GM23338 (cell line): ENCODE measurements at regions not wholly inside any gene's neighbourhood (a gene's known extent, or its start where the extent isn't known, plus 50 kb on each side); places are given as distances from the start of the nearest gene placed in this dataset.

Experiments used
- ATAC-seq: fragments of 200-7000 bp; cut with Tn5 transposase; 3 replicates; pipeline ENCODE4 v1.9.1; 2020
- DNase-seq: peaks from one replicate; pipeline ENCODE4 v3.0.0-alpha.2; 2015; ENCODE audit warnings: low spot score
- H2AFZ ChIP-seq: fragments of 200-600 bp; sonication (generic); 2 replicates; pipeline ENCODE4 v1.8.0; 2016; ENCODE audit warnings: antibody characterized with exemption, mild to moderate bottlenecking, moderate library complexity
- H3F3A ChIP-seq: fragments of 200-600 bp; sonication (generic); replicated peaks from 2 replicates; pipeline ENCODE4 v1.8.0; 2017; ENCODE audit warnings: antibody characterized with exemption, mixed run types, low read depth
- H3K27ac ChIP-seq: fragments of 200-600 bp; sonication (generic); 2 replicates; pipeline ENCODE4 v1.6.1; 2016; ENCODE audit warnings: low read depth
- H3K27me3 ChIP-seq: fragments of 200-600 bp; sonication (generic); 2 replicates; pipeline ENCODE4 v1.8.0; 2016; ENCODE audit warnings: mild to moderate bottlenecking, mixed run types, moderate library complexity; ENCODE audit not compliant: insufficient read depth
- H3K36me3 ChIP-seq: fragments of 200-600 bp; sonication (generic); 2 replicates; pipeline ENCODE4 v1.8.0; 2016; ENCODE audit warnings: mild to moderate bottlenecking; ENCODE audit not compliant: insufficient read depth
- H3K4me1 ChIP-seq: fragments of 200-600 bp; sonication (generic); 2 replicates; pipeline ENCODE4 v1.8.0; 2016; ENCODE audit warnings: mild to moderate bottlenecking, moderate library complexity; ENCODE audit not compliant: insufficient read depth
- H3K4me2 ChIP-seq: fragments of 200-600 bp; sonication (generic); 2 replicates; pipeline ENCODE4 v1.7.1; 2017; ENCODE audit warnings: mixed run types
- H3K4me3 ChIP-seq: fragments of 200-600 bp; sonication (generic); 2 replicates; pipeline ENCODE4 v1.6.1; 2016; ENCODE audit warnings: mixed run types
- H3K79me2 ChIP-seq: fragments of 200-600 bp; sonication (generic); replicated peaks from 2 replicates; pipeline ENCODE4 v1.8.0; 2017; ENCODE audit warnings: mild to moderate bottlenecking; ENCODE audit not compliant: insufficient read depth
- H3K9me2 ChIP-seq: fragments of 200-600 bp; sonication (generic); 2 replicates; pipeline ENCODE4 v1.8.0; 2017; ENCODE audit not compliant: insufficient read depth
- H4K20me1 ChIP-seq: fragments of 200-600 bp; sonication (generic); replicated peaks from 2 replicates; pipeline ENCODE4 v1.8.0; 2017; ENCODE audit warnings: mild to moderate bottlenecking; ENCODE audit not compliant: insufficient read depth
- H3K27ac Mint-ChIP-seq: 2 replicates; pipeline ENCODE4 v1.8.0; 2020; ENCODE audit warnings: inconsistent platforms, mild to moderate bottlenecking, moderate library complexity, mixed read lengths
- H3K27me3 Mint-ChIP-seq: 3 replicates; pipeline ENCODE4 v1.8.0; 2022; ENCODE audit warnings: low read depth, mild to moderate bottlenecking, moderate library complexity, mixed read lengths, inconsistent platforms; ENCODE audit not compliant: insufficient read depth, poor library complexity
- H3K36me3 Mint-ChIP-seq: 3 replicates; pipeline ENCODE4 v1.8.0; 2021; ENCODE audit warnings: low read depth, mild to moderate bottlenecking, inconsistent platforms, moderate library complexity, mixed read lengths
- H3K4me1 Mint-ChIP-seq: 3 replicates; pipeline ENCODE4 v1.8.0; 2020; ENCODE audit warnings: mild to moderate bottlenecking, inconsistent platforms, mixed read lengths
- H3K4me3 Mint-ChIP-seq: 3 replicates; pipeline ENCODE4 v1.8.0; 2021; ENCODE audit warnings: moderate library complexity, mild to moderate bottlenecking, inconsistent platforms, mixed read lengths
- H3K9me3 Mint-ChIP-seq: 3 replicates; pipeline ENCODE4 v1.8.0; 2020; ENCODE audit warnings: moderate library complexity, mild to moderate bottlenecking, inconsistent platforms, mixed read lengths
- EZH2 ChIP-seq: fragments of 200-600 bp; sonication (generic); IDR thresholded peaks from one replicate; pipeline ENCODE4 v1.8.0; 2017; ENCODE audit warnings: antibody characterized with exemption, mild to moderate bottlenecking, low read depth; ENCODE audit not compliant: unreplicated experiment
- EZH2phosphoT487 ChIP-seq: fragments of 200-600 bp; sonication (generic); IDR thresholded peaks from one replicate; pipeline ENCODE4 v1.8.1; 2018; ENCODE audit warnings: antibody characterized with exemption; ENCODE audit not compliant: unreplicated experiment
- JUNB ChIP-seq: IDR thresholded peaks from one replicate; pipeline ENCODE4 v1.6.1; 2016; ENCODE audit warnings: antibody characterized with exemption; ENCODE audit not compliant: unreplicated experiment
- NANOG ChIP-seq: IDR thresholded peaks from 2 replicates; pipeline ENCODE4 v1.6.1; 2016; ENCODE audit warnings: antibody characterized with exemption, borderline replicate concordance
- POLR2AphosphoS5 ChIP-seq: IDR thresholded peaks from 2 replicates; pipeline ENCODE4 v1.6.1; 2016; ENCODE audit warnings: antibody characterized with exemption, low read depth
- STAT1 ChIP-seq: IDR thresholded peaks from one replicate; pipeline ENCODE4 v1.6.1; 2016; ENCODE audit warnings: antibody characterized with exemption; ENCODE audit not compliant: unreplicated experiment
- ZNF114 ChIP-seq: fragments of 250-450 bp; sonication (Bioruptor Pico); IDR thresholded peaks from 2 replicates; pipeline ENCODE4 v1.5.0; 2020; ENCODE audit warnings: mild to moderate bottlenecking, moderate library complexity
- ZNF462 ChIP-seq: fragments of 250-450 bp; sonication (Bioruptor Pico); IDR thresholded peaks from 2 replicates; pipeline ENCODE4 v1.5.0; 2020; ENCODE audit warnings: mild to moderate bottlenecking, moderate library complexity

DNA sequence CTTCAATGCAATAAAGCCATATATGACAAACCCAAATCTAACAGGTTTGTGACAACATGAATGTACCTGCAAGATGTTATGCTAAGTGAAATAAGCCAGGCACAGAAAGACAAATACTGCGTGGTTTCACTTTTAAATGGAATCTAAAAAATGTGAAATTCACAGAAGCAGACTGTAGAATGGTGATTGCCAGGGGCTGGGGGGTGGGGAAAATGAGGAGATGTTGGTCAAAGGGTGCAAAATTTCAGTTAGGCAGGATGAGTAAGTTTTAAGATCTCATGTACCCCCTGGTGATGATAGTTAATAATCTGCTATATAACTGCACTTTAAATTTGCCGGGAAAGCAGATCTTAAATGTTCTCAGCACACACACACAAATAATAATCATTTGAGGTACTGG, 160.5 kb downstream of the PTBP2 start (continued):
- TF ChIP-seq ZNF462 (CRISPR knock-in tag) = no peak
- TF ChIP-seq STAT1 = no peak
- no peak for TF ChIP-seq POLR2AphosphoS5

DNA sequence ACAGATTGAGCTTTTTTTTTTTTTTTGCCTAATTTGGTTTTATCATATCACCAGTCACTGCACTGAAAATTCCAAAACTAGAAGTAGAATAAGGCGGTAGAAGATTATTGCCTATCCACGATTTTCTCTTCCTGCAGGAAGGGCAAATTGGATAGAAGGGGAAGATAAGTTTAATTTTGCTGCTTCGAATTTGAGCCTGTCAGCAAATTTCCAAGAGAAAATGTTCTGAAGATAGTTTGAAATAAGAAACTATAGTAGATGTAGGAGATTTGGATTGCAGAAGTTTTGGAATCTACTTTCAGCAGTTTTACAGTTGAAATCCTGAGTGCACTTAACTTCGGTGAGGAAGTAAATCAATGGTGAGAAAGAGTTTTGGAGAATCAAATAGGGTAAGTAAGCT, 164.9 kb downstream of the PTBP2 start:
- H3K4me3 Mint-ChIP-seq = no peak overlapping the region
- Histone ChIP-seq H3K27ac (no peak overlapping the region), H3K9me2 (no peaks in the 10 kb centered on the region; the same call in 1 of the 2 replicates), H3K4me2 (no peak overlapping the region), H3K27me3 (no peaks in the 10 kb centered on the region), H3K79me2 (no peaks in the 10 kb centered on the region), H4K20me1 (no peaks in the 10 kb centered on the region), H3K36me3 (no peaks in the 10 kb centered on the region), H3K4me1 (no peaks in the 10 kb centered on the region), H2AFZ (no peak overlapping the region), H3K4me3 (no peak overlapping the region), H3F3A (no peaks in the 10 kb centered on the region)
- peaks cover 2% of the 10 kb centered on the region; the same call in 2 of the 3 replicates for H3K9me3 Mint-ChIP-seq
- peaks cover 2% of the 10 kb centered on the region for H3K27me3 Mint-ChIP-seq
- no peak for ATAC-seq
- H3K27ac Mint-ChIP-seq = no peak overlapping the region
- H3K36me3 Mint-ChIP-seq = no peaks in the 10 kb centered on the region; the same call in 2 of the 3 replicates
- peaks cover 3% of the 10 kb centered on the region; the same call in 1 of the 3 replicates for H3K4me1 Mint-ChIP-seq
- DNase-seq = no peak
- no peak for TF ChIP-seq EZH2
- no peak for TF ChIP-seq ZNF462 (CRISPR knock-in tag)
- TF ChIP-seq POLR2AphosphoS5 = no peak
- TF ChIP-seq JUNB = no peak
- TF ChIP-seq EZH2phosphoT487 = no peak
- no peak for TF ChIP-seq ZNF114
- no peak for TF ChIP-seq STAT1
- TF ChIP-seq NANOG = no peak
